Fibroblast of pulmonary artery (primary cell): ENCODE measurements at regions not wholly inside any gene's neighbourhood (a gene's known extent, or its start where the extent isn't known, plus 50 kb on each side); places are given as distances from the start of the nearest gene placed in this dataset.
A peak's percentile ranks its signal among the peaks of the same experiment; 100 is the strongest.

Experiments
- DNase-seq: peaks from one replicate; pipeline ENCODE4 v3.0.0-alpha.2; 2010; ENCODE audit warnings: low read depth
- H3K4me3 ChIP-seq: replicated peaks from 2 replicates; pipeline ENCODE4 v1.5.1; 2011; ENCODE audit warnings: low read depth, mild to moderate bottlenecking, control low read depth, low read length, moderate library complexity
- CTCF ChIP-seq: IDR thresholded peaks from 2 replicates; pipeline ENCODE4 v1.5.1; 2011; ENCODE audit warnings: mild to moderate bottlenecking, control low read depth, low read length, inconsistent platforms; ENCODE audit errors: missing control alignments

- no peak overlapping the region for H3K4me3 ChIP-seq
- peak; percentile 34 for DNase-seq
- TF ChIP-seq CTCF = no peak
Measured at GRCh38 chr1:224867715-224868114, 61.8 kb upstream of the DNAH14 start.

- no peak for TF ChIP-seq CTCF
- DNase-seq = no peak
- no peak overlapping the region for H3K4me3 ChIP-seq
Measured at GRCh38 chr1:224872832-224873433, 56.5 kb upstream of the DNAH14 start.

- H3K4me3 ChIP-seq = no peak overlapping the region
- no peak for TF ChIP-seq CTCF
- DNase-seq = peak; percentile 72
Measured at GRCh38 chr1:224873434-224874369, 55.8 kb upstream of the DNAH14 start.

- no peak for TF ChIP-seq CTCF
- no peak for DNase-seq
- no peak overlapping the region for H3K4me3 ChIP-seq
Measured at GRCh38 chr1:224874775-224875174, 54.7 kb upstream of the DNAH14 start.

- TF ChIP-seq CTCF = no peak
- no peak overlapping the region for H3K4me3 ChIP-seq
- DNase-seq = peak; percentile 75
Measured at GRCh38 chr1:224879162-224879803, 50.2 kb upstream of the DNAH14 start.
